ENCODE measurements at regions not wholly inside any gene's neighbourhood (a gene's known extent, or its start where the extent isn't known, plus 50 kb on each side); places are given as distances from the start of the nearest gene placed in this dataset.
A peak's percentile ranks its signal among the peaks of the same experiment; 100 is the strongest.

DNA sequence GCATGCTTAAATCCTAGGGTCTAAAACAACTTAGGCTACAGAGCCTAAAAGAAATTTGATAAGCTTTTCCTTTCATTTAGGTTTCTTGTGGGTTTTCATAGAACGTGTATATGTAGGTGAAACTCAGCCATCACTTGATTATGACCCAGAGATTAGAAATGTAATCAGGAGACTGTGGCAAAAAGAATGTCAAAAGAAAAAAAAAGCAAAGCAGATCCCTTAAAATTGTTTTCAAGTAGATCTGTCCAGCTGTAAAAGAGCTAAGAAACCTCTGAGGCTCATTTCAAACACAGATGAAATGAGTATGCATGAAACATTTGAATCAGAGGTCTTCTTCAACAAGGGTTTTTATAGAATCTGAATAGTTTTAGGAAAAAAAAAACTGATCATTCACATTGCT is 341.3 kb upstream of the PRDM1 start:
- Mint-ChIP-seq H3K9me3 (ENCODE audit: unreplicated experiment) (no peaks in the 10 kb centered on the region), H3K36me3 (ENCODE audit: low read depth, unreplicated experiment) (no peaks in the 10 kb centered on the region), H3K4me1 (ENCODE audit: unreplicated experiment) (no peaks in the 10 kb centered on the region), H3K27ac (ENCODE audit: unreplicated experiment) (no peak overlapping the region), H3K27me3 (ENCODE audit: unreplicated experiment) (peaks cover 1% of the 10 kb centered on the region), H3K4me3 (ENCODE audit: unreplicated experiment) (no peak overlapping the region)
- TF ChIP-seq, protein P1, sequence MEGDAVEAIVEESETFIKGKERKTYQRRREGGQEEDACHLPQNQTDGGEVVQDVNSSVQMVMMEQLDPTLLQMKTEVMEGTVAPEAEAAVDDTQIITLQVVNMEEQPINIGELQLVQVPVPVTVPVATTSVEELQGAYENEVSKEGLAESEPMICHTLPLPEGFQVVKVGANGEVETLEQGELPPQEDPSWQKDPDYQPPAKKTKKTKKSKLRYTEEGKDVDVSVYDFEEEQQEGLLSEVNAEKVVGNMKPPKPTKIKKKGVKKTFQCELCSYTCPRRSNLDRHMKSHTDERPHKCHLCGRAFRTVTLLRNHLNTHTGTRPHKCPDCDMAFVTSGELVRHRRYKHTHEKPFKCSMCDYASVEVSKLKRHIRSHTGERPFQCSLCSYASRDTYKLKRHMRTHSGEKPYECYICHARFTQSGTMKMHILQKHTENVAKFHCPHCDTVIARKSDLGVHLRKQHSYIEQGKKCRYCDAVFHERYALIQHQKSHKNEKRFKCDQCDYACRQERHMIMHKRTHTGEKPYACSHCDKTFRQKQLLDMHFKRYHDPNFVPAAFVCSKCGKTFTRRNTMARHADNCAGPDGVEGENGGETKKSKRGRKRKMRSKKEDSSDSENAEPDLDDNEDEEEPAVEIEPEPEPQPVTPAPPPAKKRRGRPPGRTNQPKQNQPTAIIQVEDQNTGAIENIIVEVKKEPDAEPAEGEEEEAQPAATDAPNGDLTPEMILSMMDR (IDR thresholded peaks at IDR 0.05; ENCODE audit: unreplicated experiment): no peak
- no peak for DNase-seq (ENCODE audit: low spot score)

DNA sequence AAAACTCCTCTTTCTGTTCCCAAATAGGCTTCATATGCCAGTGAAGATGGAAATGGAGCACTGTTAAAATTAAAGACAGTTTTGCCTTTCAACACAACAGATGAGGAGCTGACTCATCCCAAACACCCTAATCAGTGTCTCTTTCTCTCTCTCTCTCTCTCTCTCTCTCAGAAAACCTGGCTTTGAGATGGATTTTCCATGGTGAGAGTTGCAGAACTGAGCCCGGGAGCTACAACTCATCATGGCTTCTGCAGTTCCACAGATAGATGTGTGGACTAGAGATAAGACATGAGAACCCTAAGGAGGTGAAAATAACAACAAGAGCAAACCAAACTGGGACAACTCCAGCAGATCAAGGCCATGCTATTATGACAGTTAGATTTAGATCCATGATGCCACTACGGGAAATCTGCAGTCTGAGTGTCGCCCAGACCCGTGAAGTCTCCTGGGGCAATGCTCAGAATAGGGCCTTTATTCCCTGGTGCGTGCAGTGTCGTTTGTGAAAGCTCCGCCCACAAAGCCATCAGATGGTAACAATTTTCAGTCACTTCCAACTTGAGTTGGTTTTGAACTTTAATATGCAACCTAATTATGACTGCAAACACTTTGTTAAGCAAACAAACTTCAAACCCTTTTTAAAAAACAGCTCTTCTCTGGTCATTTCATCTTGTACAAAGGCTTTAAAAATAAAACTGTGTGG is 338.2 kb upstream of the PREP start:
- Mint-ChIP-seq H3K4me3 (ENCODE audit: unreplicated experiment) (no peak overlapping the region), H3K27ac (ENCODE audit: unreplicated experiment) (no peak overlapping the region), H3K36me3 (ENCODE audit: low read depth, unreplicated experiment) (no peaks in the 10 kb centered on the region), H3K4me1 (ENCODE audit: unreplicated experiment) (no peaks in the 10 kb centered on the region), H3K27me3 (ENCODE audit: unreplicated experiment) (peaks cover 1% of the 10 kb centered on the region), H3K9me3 (ENCODE audit: unreplicated experiment) (no peaks in the 10 kb centered on the region)
- no peak for DNase-seq (ENCODE audit: low spot score)
- TF ChIP-seq, protein P1 (IDR thresholded peaks at IDR 0.05; ENCODE audit: unreplicated experiment): no peak

DNA sequence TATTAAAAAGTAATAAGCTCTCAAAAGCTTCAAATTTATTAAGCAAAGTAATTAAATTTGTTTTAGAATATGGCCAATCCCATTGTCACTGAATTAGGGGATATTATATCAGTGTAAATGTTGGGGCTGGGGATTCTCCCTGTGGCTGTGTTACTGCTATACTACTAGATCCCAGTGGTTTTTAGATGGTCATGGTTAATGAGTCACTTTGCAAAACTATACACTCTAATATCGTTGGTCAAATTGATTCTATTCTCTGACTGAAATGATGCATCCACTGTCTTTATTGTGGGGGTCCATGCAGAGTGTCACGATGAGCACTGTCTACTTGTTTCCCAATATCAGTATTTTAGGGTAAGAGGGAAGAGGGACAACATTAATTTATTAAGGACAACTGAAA is 336.9 kb upstream of the PREP start:
- no peaks in the 10 kb centered on the region for H3K9me3 Mint-ChIP-seq (ENCODE audit: unreplicated experiment)
- H3K27me3 Mint-ChIP-seq (ENCODE audit: unreplicated experiment): no peaks in the 10 kb centered on the region
- H3K27ac Mint-ChIP-seq (ENCODE audit: unreplicated experiment): no peak overlapping the region
- H3K4me3 Mint-ChIP-seq (ENCODE audit: unreplicated experiment): no peak overlapping the region
- no peaks in the 10 kb centered on the region for H3K36me3 Mint-ChIP-seq (ENCODE audit: low read depth, unreplicated experiment)
- TF ChIP-seq, protein P1 (IDR thresholded peaks at IDR 0.05; ENCODE audit: unreplicated experiment): no peak
- no peak for DNase-seq (ENCODE audit: low spot score)
- no peaks in the 10 kb centered on the region for H3K4me1 Mint-ChIP-seq (ENCODE audit: unreplicated experiment)

DNA sequence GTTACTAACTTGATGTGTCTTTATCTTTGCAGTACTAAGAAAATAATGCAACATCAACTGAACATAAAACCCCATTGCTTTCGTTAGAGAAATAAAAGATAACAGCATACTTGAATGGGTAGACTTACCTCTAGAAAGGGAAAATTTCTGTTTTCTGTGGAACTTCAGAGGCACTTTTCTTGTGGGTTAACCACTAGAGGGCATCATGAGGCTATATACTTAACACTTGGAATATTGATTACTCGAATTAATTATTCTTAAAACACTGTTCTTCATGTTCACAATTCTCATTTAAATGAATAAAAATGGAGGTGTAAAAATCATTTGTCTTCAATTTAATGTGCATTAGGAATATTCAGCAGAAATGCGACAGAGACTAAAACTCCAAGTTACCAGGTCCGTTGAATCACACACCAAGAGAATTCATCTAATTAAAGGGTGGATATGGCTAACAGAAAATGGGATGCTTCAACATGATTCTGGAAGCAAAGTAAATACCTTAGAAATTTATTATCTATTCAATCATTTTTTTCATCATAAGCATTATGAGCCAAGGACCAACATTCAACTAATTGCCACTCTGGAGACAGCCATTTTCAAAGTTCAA is 330.8 kb upstream of the PREP start:
- H3K36me3 Mint-ChIP-seq (ENCODE audit: low read depth, unreplicated experiment): no peaks in the 10 kb centered on the region
- H3K4me3 Mint-ChIP-seq (ENCODE audit: unreplicated experiment): no peak overlapping the region
- no peak for DNase-seq (ENCODE audit: low spot score)
- TF ChIP-seq, protein P1 (IDR thresholded peaks at IDR 0.05; ENCODE audit: unreplicated experiment): peak; percentile 71
- H3K27ac Mint-ChIP-seq (ENCODE audit: unreplicated experiment): no peak overlapping the region
- no peaks in the 10 kb centered on the region for H3K27me3 Mint-ChIP-seq (ENCODE audit: unreplicated experiment)
- no peaks in the 10 kb centered on the region for H3K4me1 Mint-ChIP-seq (ENCODE audit: unreplicated experiment)
- no peaks in the 10 kb centered on the region for H3K9me3 Mint-ChIP-seq (ENCODE audit: unreplicated experiment)

DNA sequence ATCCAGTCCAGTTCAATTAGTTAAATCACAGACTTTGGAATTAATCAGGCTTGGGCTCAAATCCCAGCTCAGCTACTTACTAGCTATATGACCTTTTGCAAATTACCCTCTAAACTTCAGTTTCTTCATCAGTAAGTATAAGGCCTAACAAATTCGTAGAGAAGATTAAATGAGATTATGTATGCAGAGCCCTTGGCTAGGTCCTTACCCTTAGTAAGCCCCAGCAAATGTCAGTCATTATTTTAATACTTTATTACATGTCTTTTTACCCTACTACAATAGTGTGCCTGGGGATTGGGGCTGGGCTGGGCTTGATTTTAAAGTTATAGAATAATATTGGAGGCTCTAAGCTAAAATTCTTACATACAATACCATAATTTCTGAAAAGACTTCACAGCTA is 326.1 kb upstream of the PREP start:
- no peak overlapping the region for H3K27ac Mint-ChIP-seq (ENCODE audit: unreplicated experiment)
- peaks cover 1% of the 10 kb centered on the region for H3K27me3 Mint-ChIP-seq (ENCODE audit: unreplicated experiment)
- no peaks in the 10 kb centered on the region for H3K9me3 Mint-ChIP-seq (ENCODE audit: unreplicated experiment)
- H3K36me3 Mint-ChIP-seq (ENCODE audit: low read depth, unreplicated experiment): no peaks in the 10 kb centered on the region
- no peak overlapping the region for H3K4me3 Mint-ChIP-seq (ENCODE audit: unreplicated experiment)
- no peaks in the 10 kb centered on the region for H3K4me1 Mint-ChIP-seq (ENCODE audit: unreplicated experiment)
- TF ChIP-seq, protein P1 (IDR thresholded peaks at IDR 0.05; ENCODE audit: unreplicated experiment): no peak
- no peak for DNase-seq (ENCODE audit: low spot score)
